GM18907 (cell line): ENCODE measurements at regions not wholly inside any gene's neighbourhood (a gene's known extent, or its start where the extent isn't known, plus 50 kb on each side); places are given as distances from the start of the nearest gene placed in this dataset.
A peak's percentile ranks its signal among the peaks of the same experiment; 100 is the strongest.
"Not testable (repeated sequence)": the region's sequence is repeated elsewhere in the genome, so short reads cannot be mapped to it uniquely, and the experiment has no call there.

Source experiments
- ATAC-seq: cut with Tn5 transposase; IDR thresholded peaks from one replicate; pipeline ENCODE4 v1.9.1; 2021; ENCODE audit warnings: mild to moderate bottlenecking, moderate library complexity; ENCODE audit not compliant: unreplicated experiment

DNA sequence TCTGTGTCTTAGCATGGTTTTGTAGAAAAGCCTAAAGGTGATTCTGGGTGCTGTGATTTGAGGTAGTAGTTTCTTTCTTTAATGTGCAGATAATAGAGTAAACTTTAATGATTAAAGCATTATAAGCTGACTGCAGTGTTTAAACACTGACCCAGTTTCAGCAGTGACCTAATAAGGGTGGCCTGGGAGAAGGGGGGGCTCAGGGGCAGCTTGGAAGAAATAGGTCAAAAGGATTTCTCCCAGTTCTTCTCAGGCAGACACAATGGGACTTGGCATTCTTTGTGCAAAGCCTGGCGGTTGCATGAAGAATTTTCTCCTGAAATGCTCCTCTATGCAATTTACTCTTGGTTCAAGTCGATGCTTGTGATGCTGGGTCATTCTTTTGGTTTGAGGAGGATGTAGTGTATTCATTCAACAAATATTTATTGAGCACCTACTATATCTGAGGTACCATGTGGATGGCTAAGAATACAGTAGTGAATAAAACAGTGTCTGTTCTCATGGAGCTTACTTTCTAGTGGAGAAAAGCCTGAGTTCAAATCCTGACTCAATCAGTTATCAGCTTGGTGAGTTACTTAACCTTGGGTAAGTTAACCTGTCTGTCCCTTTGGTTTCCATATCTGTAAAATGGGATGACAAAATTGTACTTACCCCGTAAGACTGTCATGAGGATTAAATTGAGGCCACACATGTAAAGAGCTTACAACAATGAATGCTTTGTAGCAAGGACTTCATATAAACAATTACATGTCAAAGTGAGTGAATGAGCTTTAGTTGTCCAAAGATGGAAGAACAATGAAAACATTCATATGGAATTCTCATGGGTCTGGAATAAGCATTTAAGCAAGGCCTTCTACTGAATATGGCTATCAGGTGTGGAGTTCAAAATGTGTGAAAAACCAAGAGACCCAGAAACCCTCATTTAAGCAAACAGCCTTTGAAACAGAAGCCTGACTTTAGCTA is 210.2 kb downstream of the KCNRG start:
- no peak for ATAC-seq

DNA sequence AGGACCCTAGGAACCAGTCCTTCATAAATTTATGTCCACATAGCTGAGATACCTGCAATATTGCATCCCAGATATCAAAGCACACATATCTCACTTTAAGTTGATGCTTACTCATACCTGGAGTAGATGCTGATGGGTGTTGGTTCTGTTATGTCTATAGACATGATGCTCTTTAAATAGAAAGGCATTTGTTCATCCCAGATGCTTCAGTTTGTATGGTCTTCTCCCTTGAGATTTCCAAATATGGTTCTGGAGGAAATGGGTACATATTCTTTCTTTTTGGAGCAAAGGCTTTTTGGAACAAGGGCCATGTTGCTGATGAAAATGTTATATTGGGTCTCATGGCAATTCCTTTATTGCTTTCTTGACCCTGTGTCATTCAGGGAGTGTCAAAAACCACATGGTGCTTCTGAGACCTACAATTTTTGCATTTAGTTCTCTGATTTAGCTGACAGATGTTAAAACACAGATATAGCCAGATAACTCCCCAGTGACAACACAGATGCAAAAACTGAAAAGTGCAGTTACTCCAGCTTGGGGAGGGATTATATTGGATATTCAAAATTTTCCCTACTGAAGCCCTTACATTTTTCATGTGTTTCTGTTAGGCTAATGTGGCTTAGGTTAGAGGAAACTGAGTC is 211.4 kb downstream of the KCNRG start:
- peak; percentile 53 for ATAC-seq

DNA sequence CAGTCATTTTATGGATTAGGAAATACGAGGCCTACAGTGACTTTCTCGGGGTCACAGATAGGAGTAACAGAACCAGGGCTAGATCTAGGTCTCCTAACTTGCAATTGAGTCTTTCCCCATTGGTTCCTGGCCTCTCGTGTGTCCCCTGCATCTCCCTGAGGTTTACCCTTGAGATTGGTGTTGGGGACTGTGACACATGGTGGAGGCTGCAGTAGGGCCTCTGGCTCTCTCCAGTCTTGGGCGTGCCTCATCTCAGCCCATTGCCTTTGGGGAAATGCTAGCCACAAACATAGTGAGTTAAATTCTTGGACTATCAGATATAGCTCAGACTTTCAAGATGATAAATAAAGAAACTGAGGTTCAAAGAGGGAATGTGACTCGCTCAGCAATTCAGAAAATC is 212.1 kb downstream of the KCNRG start:
- no peak for ATAC-seq

DNA sequence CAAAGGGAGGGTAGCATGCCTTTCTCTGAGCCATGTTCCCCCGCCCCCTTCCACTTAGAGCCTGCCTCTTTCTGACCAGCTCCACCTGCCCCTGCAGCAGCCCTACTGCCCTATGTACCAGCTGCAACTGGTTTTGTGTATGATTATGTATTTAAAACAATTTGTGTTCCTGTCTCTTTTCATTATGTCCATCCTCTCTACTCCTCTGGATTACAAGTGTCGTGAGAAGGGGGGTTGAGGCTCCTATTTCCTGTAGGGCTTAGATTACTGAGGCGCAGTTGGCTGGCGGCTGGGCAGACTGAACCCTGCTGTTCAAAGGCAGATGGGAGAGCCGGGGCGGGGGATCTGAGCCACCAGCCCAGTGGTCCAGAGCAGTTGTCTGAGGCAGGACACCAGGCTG is 213.3 kb downstream of the KCNRG start:
- no peak for ATAC-seq

DNA sequence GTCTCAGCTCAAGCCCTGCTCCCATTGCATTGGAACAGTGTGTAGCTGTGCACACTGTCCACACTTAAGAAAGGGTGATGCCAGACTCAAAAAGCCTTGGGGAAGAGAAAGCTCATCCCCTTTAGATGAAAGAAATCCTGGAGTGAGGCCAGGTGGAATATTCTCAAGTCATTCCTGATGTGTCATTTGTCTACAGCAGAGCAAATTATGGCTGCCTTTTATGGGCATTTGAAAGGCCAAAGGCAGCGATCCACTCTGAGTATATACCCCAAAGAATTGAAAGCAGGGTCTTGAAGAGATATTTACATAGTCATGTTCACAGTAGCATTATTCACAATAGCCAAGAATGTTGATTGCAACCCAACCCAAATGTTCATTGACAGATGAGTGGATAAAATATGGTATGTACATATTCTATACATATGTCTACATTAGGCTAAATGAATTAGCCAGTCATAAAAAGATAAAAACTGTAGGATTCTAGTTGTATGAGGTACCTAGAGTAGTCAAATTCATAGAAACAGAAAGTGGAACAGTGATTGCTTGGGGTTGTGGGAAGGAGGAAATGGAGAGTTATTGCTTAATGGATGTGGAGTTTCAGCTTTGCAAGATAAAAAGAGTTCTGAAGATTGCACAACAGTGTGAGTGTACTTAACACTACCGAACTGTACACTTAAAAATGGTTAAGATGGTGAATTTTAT is 214.9 kb downstream of the KCNRG start:
- peak; percentile 55 for ATAC-seq

- no peak for ATAC-seq
Observed at GRCh38 chr13:50230662-50230978, 215.4 kb downstream of the KCNRG start.

- ATAC-seq = not testable (repeated sequence)
Observed at GRCh38 chr13:50233574-50233973, 218.3 kb downstream of the KCNRG start.

DNA sequence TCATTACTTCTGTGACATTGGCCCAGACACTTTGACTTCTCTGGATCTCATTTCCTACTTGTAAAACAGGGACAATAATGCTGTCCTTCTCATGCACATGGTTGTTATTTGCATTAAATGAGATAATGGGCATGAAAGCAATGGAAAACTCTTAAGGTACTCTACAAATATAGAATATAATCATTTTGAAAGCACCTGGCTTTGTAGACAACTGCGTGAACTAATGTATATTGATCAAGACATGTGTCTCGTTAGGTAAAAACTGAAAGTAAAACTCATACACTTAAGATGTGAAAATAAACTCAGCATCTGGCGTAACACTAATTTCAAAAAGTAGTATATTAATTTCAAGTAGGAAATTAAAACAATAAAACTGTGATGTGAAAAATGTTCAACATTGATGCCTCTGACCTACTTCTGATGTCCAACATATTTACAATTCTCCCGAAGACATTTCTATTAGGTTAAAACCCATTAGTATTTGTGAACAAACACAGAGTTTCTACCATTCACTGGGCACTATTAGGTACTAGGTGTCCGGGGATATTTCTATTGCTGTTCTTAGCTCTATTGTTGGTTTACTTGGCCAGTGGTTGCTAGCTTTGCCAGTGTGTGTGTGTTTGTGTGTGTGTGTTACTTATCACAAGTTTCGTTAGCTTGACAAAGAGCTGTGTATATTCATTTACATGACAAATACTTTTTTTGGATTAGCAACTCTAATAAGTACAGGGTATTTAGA is 220.5 kb downstream of the KCNRG start:
- ATAC-seq = no peak

DNA sequence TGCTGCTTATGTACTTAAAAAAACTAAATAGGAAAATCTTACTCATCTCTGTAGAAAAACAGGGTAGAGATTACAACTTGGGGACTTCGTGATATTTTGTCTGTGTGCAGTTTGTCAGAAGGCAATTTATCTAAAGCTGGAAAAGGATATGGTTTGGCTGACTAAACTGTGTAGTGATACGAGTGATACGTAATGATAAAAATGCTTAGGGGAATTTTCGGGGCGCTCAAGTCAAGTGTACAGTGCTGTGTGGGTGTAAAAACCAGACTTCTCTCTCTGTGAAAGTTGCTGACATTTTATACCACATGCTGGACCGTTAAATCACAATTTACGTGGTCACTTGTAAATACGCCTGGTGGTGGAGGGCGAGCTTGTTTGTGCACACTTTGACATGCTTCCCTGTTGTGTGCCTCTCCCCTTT is 221.7 kb downstream of the KCNRG start:
- ATAC-seq = peak; percentile 93

GRCh38 chr13:50238922-50239321 is 223.7 kb downstream of the KCNRG start:
- no peak for ATAC-seq

GRCh38 chr13:50241479-50241878 is 226.2 kb downstream of the KCNRG start:
- no peak for ATAC-seq

GRCh38 chr13:50243931-50244330 is 228.7 kb downstream of the KCNRG start:
- ATAC-seq = no peak

- no peak for ATAC-seq
Observed at GRCh38 chr13:50244355-50244712, 229.1 kb downstream of the KCNRG start.

DNA sequence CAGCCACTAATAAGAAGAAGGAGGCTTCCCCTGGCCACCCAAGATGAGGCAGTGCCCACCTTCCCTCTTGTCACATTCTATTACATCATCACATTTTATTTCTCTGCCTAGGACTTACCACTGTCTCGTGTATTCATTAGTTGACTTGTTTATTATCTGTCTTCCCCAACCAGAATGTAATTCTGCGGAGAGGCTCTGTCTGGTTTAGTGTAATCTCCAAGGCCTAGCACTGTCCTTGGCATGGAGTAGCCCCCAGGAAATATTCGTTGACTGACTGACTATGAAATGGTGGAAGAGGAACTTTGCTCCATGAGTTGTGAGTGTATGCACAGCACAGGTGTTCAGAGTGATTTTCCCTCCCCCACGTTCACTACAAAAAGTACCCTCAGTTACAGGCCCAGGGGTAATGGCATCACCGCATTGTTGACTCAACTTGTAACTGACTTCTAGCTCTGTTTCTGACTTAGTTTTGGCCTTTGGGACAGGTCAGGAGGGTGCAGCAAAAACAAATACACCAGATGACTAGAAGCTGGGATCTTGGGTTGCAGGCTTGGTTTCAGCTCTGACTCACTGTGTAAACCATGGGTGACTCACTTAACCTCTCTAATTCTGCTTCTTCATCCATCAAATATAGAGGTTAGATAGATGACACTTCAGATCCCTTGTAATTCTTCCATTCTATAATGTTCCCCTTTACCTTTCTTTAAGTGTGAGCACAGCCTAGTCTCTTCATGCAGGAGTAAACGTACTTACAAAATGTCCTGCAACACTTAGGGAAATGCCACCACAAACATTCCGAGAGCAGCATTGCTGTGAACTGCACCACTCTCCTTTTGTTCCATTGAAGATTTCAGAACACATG is 229.7 kb downstream of the KCNRG start:
- ATAC-seq = peak; percentile 94

DNA sequence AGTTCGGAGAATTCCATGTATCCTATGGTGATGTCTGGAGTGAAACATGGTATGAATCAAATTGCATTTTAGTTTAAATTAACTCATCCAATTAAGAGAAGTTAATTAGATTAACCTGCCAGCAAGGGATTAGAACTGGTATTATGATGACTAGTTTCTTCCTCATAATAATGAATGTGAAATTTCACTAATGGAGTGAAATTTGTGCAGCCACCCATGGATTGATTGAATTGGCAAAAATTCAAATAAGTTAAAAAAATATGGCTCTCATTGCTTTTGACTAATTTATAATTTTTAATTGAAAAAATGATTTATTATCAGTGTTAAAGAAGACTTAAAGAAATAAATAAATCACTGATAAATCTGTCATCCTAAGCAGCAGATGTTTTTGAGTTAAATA is 232.0 kb downstream of the KCNRG start:
- ATAC-seq = no peak

DNA sequence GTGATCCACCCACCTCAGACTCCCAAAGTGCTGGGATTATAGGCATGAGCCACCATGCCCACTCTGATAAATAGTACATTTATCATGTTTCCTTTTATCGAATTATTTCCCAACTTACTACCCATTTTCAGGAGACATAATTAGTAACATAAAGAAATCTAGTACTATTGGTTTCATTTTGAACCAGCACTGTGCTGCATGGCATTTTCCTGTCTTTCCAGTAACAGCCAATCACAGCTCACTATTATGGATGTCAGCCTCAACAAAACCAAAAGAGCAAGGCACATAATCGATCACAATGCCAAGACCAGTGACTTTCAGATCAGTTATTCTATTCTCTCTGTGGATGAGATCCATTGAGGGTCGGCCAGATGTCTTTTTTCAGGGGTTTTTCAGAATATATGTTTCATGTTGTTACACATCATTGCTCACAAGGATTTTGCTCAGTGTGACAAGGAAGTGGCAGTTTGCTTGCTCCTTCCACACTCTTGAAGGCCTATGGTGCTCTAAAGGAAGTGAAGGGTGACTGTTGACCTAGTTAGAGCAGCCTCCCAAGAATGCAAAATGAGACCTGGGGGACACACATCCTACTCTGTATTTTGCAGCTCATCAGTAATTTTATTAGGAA is 233.4 kb downstream of the KCNRG start:
- no peak for ATAC-seq

- no peak for ATAC-seq
Observed at GRCh38 chr13:50249144-50249521, 233.9 kb downstream of the KCNRG start.

DNA sequence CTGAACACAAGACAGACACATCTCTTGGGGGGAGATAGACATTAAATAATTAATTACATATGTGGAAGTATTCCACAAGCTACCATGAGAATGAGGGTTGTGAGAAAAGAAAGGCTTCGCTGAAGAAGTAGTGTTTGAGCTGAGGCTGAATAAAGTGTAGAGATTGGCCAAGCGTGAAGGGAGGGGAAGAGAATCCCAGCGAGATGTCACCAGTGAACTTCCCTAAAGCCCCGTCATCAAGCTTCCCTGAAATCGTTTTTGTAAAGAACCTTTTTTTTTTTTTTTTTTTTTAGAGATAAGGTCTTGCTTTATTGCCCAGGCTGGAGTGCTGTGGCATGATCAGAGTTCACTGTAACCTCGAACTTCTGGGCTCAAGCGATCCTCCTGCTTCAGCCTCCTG is 235.2 kb downstream of the KCNRG start:
- ATAC-seq = no peak

DNA sequence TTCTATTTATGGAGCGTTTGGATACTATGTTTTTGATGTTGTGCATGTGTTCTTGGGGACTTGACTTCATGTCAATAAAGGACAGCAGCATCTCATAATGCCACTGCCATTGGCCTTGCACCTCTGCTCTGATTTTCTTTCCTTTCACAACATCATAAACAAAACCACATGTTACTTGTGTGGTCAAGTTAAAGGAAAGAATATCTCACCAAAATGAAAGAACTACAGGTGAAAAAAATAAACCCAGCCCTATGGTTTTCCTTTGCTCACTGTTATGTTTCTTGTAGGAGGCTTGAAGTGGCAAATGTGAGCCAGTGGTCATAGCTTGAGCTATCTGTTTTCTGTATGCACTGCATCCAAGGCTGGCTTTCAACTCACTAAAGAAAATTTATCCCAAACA is 240.4 kb downstream of the KCNRG start:
- ATAC-seq = no peak
